DMS153 (cell line): ENCODE measurements at regions not wholly inside any gene's neighbourhood (a gene's known extent, or its start where the extent isn't known, plus 50 kb on each side); places are given as distances from the start of the nearest gene placed in this dataset.
"Not testable (repeated sequence)": the region's sequence is repeated elsewhere in the genome, so short reads cannot be mapped to it uniquely, and the experiment has no call there.

Source experiments
- DNase-seq: peaks from one replicate; lab custom pipeline; 2025; lab: John Stamatoyannopoulos, UW

DNA sequence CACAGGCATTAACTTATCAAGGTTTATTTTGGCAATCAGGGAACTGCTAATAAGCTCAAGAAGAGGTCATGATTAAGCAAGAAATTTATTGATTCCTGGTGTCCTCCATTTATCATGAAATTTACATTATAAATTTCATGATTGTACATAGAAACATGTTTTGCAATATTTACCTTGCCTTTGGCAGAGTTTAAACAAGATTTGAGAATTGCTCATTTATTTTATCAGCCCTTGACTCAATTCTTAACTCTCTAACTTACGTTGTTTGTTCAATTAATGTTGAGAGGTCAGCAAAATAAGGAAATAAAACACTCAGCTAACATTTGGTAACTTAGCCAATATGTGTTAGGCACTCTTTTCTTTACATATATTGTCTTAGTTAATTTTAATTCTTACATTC is 286.6 kb downstream of the SLC7A11 start:
- DNase-seq = no peak

DNA sequence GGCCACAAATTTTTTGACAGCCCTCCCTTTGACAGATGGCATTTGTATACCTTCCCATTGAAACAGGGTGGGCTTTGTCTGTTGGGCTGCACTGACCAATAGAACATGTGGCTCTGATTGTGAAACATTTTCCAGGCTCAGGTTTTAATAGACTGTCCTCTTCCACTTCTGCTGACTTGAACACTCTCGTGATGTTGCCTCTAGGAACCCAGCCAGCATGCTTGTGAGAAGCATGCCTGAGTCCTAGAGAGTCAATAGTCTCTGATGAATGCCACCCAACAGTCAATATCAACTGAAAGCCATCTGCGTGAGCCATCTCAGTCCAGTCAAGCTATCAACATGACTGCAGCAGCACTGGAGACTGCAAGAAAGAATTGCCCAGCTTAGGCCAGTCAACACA is 290.0 kb downstream of the SLC7A11 start:
- no peak for DNase-seq

DNA sequence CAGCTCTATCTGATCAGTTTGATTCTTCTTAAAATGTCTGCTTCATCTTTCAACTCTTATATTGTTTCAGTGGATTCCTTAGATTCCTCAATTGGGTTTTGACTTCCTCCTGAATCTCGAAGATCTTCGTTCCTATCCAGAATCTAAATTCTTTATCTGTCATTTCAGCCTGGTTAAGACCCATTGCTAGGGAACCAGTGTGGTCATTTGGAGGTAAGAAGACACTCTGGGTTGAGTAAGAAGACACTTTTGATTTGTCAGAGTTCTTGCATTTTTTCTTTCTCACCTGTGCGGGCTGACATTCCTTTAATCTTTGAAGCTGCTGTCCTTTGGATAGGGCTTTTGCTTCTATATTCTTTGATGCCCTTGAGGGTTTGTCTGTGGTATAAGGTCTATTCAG is 291.9 kb downstream of the SLC7A11 start:
- DNase-seq = no peak

DNA sequence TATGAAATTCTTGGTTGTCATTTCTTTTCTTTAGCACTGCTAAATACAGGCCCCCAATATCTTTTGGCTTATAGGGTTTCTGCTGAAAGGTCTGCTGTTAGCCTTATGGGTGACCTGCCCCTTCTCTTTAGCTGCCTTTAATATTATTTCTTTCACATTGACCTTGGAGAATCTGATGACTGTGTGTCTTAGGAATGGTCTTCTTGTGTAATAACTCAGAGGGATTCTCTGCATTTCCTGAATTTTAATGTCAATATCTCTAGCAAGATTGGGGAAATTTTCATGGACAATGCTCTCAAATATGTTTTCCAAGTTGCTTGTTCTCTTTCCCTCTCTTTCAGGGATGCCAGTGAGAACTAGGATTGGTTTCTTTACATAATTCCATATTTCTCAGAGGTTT is 292.4 kb downstream of the SLC7A11 start:
- DNase-seq = no peak

DNA sequence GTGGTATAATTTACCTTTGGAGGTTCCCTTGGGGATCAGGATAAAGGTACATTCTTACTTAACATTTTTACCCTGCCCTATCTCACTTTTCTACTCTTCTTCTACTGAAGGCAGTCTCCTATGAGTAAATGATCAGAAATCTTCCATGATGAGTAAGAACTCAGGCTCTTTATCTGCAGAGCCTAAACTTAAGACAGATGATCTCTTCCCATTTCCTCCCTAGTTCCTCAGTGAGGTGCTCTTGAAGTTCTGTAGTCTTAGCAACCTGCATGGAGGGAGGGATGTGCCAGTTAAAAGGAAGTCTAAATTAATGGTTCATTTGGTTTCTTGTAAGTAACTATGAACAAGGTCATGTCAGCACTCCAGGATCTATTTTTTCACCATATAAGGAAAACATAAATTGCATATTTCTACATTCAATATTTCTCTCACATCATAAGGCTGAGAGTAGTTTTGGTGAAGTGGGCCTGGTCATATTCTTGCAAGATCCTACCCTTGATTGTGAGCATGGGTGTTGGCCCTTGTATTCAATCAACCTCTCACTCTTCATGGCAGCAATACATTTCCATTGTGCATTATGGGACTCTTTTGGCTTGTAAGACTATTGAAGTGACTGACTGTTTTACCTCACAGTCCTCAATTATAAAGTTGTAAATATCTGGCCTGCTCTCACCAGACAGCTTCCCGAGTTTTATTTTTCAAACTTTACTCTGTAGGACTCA is 295.5 kb downstream of the SLC7A11 start:
- DNase-seq = no peak

DNA sequence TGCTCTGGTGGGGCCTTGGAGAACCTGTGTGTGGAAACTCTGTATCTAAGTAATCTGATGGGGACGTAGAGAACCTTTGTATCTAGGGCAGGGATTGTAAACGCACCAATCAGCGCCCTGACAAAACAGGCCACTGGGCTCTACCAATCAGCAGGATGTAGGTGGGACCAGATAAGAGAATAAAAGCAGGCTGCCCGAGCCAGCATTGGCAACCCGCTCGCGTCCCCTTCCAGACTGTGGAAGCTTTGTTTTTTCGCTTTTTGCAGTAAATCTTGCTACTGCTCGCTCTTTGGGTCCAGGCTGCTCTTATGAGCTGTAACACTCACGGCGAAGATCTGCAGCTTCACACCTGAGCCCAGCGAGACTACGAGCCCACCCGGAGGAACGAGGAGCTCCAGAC is 299.3 kb downstream of the SLC7A11 start:
- DNase-seq = not testable (repeated sequence)

DNA sequence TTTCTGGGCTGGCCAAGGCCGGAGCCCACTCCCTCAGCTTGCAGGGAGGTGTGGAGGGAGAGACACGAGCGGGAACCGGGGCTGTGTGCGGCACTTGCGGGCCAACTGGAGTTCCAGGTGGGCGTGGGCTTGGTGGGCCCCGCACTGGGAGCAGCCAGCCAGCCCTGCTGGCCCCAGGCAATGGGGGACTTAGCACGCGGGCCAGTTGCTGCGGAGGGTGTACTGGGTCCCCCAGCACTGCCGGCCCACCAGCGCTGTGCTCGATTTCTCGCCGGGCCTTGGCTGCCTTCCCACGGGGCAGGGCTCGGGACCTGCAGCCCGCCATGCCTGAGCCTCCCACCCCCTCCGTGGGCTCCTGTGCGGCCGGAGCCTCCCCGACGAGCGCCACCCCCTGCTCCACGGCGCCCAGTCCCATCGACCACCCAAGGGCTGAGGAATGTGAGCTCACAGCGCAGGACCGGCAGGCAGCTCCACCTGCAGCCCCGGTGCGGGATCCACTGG is 300.1 kb downstream of the SLC7A11 start:
- DNase-seq = not testable (repeated sequence)

DNA sequence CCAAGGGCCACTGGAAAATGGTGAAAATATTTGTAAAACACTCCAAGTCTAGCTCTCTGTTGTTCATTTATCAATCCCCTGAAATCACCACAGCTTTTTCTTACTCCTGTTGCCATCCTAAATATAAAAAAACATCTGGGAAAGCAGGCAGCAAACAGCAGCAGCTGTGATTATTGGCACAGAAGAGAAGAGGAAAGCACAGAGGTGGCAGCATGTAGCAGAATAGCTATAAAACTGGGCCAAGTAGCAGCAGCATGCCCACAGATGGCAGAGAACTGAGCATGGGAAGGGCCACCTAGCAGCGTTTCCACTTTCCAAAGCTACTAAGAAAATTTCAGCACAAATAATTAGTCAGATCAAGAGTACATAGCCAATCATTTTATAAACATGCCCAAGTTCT is 307.2 kb downstream of the SLC7A11 start:
- no peak for DNase-seq

DNA sequence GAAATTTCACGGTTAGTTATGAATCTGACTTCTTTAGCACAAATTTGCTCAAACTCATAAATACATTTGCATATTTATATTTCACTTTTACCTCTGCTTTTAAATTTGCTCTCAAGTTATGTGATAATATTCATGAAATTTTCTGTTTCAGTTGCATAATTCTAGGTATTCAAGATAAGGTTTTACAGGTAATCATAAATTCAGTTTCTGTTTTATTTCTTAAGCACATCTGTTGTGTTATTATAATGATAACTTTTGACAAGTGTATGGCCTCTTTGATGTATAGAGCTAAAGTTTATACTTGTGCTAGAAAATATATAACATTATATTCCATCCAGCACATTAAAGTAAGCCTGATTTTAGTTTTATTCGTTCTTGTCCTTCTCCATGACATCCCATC is 308.1 kb downstream of the SLC7A11 start:
- DNase-seq = no peak

DNA sequence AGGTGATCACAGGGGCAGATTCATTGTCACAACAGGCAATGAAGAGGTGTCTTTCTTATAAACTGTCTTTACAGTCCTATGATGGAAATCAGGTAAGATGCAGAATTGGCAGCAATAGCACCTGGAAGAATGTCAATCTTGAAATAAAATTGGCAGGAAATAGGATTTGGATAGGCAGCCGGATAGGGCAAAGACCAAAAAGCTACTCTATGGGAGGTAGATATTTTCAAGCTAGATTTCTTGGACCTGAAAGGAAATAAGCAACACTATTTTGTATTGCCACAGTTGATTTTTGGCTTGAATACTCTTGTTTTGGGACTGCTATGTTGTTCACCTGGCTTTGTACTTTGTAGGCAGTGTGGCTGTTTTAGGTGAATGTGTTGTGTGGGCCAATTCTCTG is 314.2 kb downstream of the SLC7A11 start:
- DNase-seq = no peak

DNA sequence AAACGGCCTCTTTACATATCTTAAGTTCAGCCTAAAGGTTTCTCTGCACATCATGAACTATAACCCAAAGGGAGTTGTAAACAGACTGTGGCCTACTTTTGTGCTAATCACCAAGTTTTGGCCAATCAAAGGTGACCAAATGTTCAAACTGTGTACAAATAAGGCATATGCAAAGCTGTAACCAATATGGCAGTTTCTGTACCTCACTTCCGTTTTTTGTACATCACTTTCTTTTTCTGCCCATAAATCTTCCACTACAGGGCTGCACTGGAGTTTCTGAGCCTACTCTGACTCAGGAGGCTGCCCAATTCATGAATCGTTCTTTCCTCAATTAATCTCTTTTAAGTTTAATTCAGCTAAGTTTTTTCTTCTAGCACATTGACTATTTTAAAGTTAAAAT is 318.7 kb downstream of the SLC7A11 start:
- no peak for DNase-seq

DNA sequence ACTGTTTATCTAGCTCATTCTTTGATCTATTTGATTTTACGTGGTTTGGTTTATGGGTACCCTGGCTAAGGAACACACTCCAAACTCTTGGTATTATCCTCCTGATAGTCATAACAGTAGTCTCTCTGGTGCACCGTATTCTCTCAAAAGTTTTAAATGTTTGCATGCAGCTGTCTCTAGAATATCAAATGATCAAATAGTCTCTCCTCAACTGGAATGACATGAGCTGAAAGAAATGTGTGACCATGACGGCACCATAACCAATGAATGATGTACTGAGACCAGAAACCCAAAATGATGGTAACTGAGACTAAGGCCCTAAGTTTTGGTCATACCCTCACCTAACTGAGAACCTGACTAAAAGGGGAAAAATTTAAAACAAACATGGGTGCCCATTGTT is 319.4 kb downstream of the SLC7A11 start:
- no peak for DNase-seq

DNA sequence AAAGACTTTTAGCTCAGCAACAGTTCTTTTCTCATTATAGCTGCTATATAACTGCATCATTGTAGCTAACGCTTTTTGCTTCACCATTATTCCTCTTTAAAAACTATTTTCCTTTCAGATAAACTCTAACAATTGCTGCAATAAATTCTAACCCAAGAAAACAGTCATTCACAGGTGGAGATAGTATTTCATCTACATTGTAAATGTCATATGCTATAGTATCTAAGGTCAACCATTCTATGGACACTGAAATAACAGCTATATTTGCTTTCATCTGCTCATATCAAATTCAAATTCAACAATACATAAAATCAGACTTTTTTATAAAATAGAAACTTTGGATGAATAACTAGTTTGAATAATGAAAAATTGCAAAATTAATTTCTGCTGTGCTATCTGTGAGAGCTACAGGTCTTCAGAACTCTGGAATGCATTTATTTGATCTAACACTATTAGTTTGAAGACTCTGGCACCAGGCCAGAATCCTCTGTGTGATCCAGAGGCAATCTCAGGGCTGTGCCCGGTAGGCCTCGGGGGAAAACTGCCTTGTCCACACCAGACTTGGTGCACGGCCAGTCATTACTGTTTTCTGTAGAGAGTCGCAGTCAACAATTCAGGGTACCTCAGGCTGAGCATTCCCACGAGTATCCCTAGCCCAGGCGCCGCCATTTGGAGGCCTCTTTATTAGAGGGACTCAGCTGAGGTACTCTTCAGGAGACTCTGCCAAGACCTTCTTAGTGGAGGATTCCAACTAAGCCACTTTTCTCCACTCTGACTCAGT is 332.4 kb downstream of the SLC7A11 start:
- peak; percentile 17 for DNase-seq

DNA sequence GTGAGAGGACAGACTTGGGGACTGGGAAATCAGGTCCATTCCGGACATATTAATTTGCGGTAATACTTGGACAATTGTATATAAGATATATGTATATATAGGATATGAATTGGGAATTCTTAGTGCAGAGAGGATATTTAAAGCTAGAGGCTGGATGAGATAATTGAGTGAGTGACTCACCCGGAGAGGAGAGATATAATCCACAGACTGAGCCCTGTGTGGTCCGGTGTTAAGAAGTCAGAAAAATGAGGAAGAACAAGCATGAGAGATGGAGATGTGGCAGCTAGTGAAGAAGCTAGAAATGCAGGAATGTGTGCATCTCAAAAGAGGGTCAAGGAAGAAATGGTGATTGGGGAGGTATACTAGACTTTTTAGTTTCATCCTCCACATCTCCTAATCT is 336.2 kb downstream of the SLC7A11 start:
- no peak for DNase-seq

DNA sequence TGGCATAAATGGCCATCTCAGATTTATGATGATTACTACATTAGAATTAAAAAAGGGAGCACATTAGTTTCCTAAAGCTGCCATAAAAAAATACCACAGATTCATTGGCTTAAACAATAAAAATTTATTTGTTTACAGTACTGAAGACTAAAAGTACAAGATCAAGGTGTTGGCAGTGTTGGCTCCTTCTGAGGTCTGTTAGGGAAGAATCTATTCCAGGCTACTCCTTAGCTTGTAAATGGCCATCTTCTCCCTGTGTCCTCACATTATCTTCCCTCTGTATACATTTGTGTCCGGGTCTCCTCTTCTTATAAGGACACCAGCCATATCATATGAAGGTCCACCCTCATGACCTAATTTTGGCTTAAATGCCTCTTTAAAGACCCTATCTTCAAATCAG is 341.0 kb downstream of the SLC7A11 start:
- DNase-seq = no peak

DNA sequence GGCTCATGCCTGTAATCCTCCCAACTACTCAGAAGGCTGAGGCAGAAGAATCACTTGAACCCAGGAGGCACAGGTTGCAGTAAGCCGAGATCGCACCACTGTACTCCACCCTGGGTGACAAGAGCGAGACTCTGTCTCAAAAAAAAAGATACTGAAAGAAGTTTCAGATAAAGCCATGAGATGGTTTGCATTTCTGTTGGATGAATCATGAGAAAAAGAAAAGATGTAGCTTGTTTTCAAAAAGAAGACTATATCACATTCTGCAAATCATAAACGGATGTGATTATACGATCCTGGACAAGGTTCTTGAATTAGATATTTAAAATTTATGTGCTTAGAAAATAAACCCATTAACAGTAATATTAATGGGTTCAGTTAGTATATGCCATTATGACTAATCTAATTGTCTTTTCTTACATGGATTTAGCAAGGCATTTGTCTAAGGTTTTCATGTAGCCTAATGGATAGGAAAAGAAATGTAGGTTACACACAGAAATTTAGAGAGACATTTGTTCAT is 345.9 kb downstream of the SLC7A11 start:
- no peak for DNase-seq

DNA sequence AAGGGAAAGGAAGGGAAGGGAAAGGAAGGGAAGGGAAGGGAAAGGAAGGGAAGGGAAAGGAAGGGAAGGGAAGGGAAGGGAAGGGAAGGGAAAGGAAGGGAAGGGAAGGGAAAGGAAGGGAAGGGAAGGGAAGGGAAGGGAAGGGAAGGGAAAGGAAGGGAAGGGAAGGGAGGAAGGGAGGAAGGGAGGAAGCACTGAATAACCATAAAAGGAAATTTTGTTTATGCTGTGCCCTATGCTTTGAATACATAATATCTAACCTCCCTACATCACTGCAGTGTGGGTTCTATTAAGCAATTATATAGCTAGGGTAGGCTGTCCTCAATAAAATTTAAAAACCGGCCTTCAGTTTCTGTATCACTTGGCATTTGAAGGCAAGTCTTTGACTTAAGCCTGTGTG is 346.6 kb downstream of the SLC7A11 start:
- not testable (repeated sequence) for DNase-seq

DNA sequence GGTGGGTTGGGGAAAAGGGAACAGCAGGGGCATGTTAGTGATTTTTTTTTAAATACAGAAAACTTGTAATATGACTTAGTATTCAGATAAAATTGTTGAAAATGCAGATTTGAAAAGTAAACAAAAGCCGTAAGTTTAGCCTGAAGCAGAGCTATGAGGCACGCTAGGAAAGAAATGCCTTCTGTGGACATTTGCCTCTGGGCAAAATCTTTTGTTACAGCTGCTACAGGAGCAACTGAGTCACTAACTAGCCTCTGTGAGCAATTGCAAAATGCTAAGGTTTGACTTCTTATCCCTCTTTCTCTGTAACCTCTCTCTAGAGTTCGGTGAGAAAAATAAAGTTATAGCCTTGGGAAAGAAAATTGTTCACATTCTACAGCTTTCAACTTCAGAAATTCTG is 350.0 kb downstream of the SLC7A11 start:
- DNase-seq = no peak

DNA sequence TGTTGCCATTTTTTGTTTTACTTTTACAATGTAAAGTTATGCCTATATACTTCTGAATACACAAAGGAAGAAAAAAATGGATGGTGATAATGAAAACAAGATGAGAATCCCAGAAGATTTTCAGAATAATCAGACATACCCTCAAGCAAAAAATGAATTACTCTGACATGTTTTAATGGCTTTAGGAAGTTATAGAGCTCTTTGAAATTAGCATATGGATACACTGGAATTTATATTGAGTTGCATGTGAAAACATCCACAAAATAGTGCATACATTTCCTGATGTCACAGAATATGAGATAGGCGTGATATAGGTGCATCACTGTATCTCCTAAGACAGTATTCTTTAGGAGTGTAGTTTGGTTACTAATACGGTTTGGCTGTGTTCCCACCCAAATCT is 351.3 kb downstream of the SLC7A11 start:
- DNase-seq = no peak

DNA sequence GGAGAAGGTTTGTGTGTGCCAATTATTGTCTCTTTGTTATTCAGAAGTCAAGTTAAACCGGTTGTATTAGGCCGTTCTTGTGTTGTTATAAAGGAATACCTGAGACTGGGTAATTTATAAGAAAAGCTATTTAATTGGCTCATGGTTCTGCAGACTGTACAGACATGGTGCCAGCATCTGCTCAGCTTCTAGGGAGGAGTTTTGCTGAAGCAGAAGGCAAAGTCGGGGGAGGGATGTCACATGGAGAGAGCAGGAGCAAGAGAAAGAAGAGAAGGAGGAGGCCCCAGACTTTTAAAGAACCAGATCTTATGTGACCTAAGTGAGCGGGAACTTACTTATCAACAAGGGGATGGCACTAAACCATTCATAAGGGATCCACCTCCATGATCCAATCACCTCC is 349.3 kb upstream of the PCDH18 start:
- no peak for DNase-seq

DNA sequence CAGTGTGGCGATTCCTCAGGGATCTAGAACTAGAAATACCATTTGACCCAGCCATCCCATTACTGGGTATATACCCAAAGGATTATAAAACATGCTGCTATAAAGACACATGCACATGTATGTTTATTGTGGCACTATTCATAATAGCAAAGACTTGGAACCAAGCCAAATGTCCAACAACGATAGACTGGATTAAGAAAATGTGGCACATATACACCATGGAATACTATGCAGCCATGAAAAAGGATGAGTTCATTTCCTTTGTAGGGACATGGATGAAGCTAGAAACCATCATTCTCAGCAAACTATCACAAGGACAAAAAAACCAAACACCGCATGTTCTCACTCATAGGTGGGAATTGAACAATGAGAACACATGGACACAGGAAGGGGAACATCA is 335.8 kb upstream of the PCDH18 start:
- DNase-seq = not testable (repeated sequence)

DNA sequence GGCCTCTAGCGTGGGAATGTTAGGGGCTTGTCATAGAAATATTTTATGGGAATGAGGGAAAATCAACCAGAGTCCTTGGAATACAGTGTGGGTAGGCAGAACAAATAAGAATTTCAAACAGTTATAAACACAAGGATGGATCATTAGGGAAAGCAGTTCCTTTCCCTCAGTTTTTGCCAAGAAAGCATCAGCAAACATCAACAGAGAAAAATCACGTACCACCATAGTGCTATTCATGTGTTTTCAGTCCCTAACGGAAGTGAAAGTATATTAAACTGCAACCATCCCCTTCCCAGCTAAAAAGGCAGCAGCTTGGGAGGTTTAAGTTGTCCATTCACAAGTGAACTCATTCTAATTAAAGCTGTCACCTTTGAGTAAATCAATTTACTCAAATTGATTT is 334.4 kb upstream of the PCDH18 start:
- no peak for DNase-seq

DNA sequence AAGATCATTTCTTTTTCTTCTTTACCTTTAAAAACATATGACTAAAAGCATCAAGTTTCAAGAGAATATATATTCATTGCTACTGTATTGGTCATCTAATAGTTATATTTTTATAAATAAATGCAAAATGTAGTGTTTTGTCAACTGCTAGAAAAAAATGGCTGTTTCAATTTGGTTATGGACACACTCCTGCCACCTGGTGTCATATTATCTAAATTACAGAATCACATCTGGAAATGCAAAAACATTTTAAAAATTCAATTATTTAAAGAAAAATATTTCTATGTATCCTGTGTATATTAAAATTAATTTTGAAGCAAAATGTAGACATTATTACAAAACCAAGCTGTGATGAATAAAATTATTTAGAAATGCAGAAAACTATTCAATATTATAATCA is 329.4 kb upstream of the PCDH18 start:
- DNase-seq = no peak
